Forelimb muscle (tissue), 1 donor: ENCODE measurements at regions not wholly inside any gene's neighbourhood (a gene's known extent, or its start where the extent isn't known, plus 50 kb on each side); places are given as distances from the start of the nearest gene placed in this dataset.
"Not testable (repeated sequence)": the region's sequence is repeated elsewhere in the genome, so short reads cannot be mapped to it uniquely, and the experiment has no call there.

Experiments
- DNase-seq: peaks from one replicate; pipeline ENCODE4 v3.0.0-alpha.2; 2013; ENCODE audit warnings: low read depth

DNA sequence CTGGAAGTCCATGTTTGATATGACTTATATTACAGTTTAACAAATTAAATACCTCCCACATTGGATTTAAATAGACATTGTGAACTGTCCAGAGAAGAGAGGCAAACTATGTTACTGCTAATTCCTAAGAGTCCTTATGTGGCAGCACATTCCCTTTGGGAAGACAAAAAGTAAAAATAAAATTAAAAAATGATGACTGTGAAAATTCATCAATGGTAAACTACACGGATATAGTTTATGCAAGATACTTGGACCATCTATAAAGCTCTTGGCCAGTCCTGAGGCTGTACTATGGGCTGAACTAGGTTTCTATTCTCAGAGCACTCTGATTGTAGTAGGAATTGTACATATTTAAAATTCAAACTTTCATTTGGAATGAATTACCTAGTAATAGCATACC, 206.4 kb downstream of the LRRK2 start:
- DNase-seq: no peak

DNA sequence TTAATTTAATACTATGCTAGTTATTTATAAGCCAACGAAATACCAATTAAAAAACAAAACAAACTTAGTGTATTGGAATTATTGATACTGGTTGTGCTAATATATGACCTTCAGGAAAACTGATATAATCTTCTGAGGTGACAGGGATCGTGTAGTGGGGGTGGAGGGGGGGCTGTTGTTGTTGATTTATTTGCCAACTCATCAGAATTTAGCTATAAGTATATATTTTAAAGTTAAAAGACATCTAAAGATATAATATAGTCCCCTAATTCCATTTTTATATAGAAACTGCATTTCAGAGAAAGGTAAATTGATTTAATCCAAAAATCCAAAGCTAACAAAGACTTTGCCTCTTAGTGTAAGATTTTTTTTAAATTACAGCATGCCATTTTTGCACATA, 210.5 kb downstream of the LRRK2 start:
- DNase-seq: no peak

DNA sequence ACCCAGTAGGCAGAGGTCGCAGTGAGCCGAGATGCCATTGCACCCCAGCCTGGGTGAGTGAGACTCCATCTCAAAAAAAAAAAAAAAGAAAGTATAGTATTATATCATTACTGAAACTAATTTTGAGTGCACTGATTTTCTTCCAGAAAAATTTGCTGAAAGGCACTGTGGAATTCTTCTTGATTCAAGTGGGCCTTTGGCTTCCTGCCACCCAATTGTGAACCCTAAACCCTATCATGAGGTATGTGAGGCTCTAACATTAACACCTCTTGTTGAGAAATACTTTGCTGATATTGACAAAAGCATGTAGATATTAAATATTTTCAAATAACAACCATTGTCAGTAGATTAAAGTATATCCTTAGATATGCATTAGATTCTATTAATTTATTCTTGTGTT, 211.2 kb downstream of the LRRK2 start:
- DNase-seq: no peak

DNA sequence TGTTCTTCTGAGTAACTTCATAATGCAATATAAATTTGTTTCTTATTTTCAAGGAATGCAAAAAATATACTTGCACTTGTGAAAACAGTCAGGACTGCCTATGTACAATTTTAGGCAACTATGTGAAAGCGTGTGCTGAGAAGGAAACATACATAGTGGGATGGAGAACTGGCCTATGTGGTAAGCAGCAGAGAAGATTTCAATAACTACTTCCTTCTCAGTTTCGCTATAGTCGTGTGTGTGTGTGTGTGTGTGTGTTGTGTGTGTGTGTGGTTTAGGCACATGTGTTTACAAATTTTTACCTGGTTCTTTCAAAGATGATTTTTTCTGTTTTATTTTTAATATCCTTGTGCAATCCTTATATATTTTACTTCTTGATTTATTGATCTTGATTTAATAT, 211.8 kb downstream of the LRRK2 start:
- DNase-seq: no peak

DNA sequence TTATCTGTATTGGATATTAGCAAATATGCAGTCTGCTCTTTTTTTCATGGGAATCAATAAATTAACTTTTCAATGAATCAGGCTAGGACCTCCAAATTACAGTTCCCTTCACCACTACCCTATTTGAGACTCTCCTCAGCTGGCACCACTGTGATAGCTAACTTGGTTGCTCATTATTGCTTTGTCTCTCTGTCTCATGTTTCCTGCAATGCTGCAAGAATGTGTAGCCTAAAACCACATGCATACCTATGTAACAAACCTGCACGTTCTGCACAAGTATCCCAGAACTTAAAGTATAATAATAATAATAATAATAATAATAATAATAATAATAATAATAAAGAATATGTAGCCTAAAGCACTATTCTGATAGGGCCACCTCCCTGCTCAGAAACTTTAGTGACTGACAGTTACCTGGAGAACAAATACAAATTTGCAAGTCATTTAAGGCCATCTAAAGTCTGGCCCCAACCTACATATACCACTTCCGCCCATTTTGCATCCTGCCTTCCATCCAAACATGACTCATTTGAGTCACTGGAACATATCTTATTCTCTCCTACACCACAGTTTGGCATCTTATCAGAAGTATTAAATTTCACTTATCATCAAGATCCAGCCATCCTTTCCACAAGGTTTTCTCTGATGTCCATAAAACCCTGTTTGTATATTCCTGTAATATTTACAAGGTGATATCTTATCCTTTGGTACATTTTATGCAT, 215.1 kb downstream of the LRRK2 start:
- DNase-seq: no peak

DNA sequence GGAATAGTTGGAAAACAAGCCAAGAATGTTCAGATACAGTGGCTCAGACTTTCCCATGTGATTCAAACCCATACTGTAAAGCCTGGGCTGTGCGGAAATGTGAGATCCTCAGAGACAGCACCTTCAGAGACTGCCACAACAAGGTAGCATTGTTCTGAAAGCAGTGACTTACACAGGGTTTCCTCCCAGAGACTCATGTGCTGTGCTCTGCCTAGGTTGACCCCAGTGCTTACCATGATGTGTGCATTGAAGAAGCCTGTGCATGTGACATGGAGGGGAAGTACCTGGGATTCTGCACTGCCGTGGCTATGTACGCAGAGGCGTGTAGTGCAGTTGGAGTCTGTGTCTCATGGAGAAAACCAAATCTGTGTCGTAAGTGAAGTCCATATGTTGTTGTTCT, 219.4 kb downstream of the LRRK2 start:
- DNase-seq: no peak

DNA sequence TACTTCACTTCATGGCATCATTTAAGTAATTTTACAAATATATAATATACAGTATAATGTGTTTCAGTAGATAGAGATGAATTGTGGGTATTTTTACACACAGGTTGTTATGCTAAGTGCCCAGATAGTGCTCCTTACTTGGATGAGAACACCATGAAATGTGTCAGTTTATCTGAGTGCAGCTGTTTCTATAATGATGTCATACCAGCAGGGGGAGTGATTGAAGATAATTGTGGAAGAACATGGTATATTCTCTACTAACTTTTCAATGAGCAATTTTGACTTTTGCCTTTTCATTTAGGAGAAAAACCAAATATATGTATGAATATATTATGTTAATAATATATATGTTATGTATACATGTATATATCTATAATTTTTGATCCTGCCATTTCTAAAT, 221.6 kb downstream of the LRRK2 start:
- DNase-seq: no peak

DNA sequence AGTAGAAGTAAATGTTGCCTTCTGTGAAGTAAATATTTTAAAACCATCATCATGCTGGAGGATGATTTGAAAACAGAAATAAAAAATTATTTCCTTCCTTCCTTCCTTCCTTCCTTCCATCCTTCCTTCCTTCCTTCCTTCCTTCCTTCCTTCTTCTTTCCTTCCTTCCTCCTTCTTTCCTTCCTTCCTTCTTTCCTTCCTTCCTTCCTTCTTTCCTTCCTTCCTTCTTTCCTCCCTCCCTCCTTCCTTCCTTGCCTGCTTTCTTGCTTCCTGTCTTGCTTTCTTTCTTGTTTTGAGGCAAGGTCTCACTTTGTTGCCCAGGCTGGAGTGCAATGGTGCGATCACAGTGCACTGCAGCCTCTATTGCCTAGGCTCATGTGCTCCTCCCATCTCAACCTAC, 223.7 kb downstream of the LRRK2 start:
- DNase-seq: not testable (repeated sequence)

DNA sequence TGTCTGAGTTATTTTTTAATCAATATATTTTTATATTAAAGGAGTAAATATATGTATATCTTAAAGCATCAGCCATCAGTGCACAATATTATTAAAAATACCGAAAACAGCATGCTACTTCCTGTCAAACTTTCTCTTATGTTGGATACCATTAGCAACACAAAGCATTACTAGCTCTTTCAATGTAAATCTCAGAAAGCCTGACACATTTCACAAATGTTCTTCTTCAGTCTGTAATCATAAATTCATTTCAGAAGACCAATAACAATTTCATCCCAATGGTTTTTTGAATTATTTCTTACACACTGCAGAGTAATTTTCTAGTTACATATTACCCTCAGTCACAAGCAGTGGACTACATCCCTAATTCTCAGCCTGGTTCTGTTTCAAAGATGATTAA, 226.9 kb downstream of the LRRK2 start:
- no peak for DNase-seq

DNA sequence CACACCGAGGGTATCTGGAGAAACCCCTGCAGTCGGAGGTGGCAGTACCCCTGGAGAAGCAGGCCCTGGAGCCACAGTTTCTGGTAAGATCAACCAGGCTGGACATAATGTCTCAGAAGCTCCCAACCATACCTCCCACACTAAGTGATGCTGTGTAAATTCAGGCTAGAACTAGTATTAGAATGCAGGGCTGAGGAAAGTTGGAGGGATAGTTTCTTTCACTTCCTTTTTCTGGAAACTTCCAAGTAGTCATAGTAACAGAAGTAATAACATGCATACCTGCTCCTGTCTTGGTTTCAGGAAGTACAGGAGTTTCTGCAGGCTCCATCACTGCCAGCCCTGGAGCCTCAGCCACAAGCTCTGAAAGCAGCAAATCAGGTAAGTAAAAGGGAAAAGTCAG, 228.1 kb upstream of the CNTN1 start:
- no peak for DNase-seq

DNA sequence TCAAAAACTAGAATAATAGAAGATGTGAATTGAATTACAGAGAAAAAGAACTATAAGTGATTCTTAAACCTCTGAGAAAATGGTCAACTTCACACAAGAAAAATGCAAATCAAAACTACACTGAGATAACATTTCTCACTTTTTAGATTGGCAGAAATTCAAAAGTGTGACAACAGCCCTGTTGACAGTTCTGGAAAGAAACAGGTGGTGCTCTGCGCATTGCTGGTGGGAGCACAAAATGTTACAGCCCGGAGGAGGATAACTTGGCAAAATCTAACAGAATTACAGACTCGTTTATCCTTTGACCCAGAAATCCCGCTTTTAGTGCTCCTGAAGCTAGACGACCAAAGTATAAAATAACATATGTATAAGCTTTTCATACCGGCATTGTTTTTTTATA, 222.5 kb upstream of the CNTN1 start:
- no peak for DNase-seq

DNA sequence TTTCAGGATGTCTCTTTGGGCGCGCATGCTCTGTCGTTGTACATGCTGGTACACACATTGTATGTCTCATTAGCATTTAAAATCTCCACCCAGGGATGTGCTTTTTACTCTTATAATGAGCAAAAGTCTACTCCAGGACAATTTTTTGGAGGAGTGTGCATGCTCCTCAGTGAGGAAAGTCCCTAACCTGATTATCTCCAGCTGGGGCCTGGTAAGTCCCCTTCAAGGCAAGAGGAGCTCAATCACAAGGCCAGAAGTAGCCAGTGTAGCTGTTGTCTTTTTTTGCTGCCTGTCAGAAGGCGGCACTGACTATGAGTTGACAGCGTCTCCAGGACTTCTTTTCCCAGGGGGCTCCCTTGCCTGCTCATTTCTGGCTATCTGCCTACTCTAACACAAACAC, 218.3 kb upstream of the CNTN1 start:
- DNase-seq: no peak

DNA sequence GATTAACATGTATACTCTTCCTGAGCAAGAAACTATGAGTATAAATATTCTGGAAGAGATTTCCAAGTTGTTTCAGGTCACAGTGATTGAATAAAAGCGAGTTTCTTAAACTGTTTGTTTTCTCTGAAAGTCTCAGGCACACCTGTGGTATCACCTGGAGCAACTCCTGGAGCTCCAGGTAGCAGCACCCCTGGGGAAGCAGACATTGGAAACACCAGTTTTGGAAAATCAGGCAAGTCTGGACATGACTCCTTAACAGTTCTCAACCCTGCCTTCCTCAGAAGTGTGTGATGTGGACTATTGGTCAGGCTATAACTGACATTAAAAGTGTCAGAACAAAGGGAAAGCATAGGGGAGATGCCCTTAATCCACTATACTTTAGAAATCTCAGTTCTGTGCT, 217.6 kb upstream of the CNTN1 start:
- no peak for DNase-seq

DNA sequence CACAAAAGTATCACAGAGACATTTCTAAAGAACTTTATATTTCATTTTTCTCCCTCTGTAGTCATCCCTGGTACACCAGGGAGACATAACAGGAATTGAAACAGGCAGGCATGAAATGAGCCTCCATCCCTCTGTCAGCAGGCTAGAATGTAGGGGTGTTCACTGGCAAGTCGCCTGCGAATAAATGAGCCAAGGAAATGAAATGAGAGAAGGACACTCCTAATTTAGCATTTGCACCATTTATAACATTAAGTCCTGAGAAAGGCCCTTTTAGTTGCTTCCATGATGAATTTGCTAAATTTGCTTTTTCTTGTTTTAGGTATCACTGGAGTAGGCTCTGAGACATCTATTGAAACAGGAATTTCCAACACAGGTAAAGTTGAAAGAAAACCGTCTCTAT, 192.4 kb upstream of the CNTN1 start:
- DNase-seq: no peak

DNA sequence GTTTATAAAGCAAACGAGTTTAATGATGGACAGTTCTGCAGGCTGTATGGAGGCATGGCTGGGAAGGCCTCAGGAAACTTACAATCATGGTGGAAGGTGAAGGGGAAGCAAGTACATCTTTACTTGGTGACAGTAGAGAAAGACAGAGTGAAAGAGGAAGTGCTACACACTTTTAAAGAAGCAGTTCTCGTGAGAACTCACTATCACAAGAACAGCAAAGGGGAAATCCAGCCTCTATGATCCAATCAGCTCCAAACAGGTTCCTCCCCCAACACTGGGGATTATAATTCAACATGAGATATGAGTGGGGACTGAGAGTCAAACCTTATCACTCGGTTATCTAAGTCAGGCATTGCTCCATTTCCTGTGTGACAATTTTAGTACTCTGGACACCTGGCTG, 189.9 kb upstream of the CNTN1 start:
- DNase-seq: no peak

DNA sequence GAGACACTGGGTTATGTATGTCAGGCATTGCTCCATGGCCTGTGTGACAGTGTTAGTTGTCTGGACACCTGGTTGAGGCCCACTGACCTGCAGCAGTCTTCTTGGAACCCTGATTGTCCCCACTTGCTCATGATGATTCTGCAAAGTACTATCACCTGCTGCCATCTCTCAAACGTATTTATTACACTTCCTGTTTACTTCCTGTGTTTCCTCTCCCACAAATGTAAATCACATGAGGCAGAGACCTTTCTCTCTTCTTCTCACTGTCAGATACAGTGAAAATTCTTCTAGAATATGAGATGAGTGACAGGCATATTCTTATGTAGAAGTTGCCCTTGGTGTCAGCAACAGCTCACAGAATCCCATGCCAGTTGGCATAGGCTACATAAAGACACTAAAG, 186.9 kb upstream of the CNTN1 start:
- DNase-seq: no peak

DNA sequence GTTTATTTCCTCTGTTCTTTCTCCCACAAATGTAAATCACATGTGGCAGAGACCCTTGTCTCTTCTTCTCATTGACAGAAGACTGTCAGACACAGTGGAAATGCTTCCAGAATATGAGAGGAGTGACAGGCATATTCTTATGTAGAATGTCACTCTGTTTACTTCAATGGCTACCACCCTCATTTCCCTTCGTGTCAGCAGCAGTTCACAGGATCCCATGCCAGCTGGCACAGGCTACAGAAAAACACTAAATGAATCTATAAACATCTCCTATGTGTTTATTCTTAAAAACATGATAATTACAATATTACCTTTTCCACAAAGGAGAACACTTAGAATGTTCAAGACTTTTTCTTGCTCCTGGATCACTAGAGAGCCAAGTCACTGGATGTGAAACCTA, 183.8 kb upstream of the CNTN1 start:
- DNase-seq: no peak

DNA sequence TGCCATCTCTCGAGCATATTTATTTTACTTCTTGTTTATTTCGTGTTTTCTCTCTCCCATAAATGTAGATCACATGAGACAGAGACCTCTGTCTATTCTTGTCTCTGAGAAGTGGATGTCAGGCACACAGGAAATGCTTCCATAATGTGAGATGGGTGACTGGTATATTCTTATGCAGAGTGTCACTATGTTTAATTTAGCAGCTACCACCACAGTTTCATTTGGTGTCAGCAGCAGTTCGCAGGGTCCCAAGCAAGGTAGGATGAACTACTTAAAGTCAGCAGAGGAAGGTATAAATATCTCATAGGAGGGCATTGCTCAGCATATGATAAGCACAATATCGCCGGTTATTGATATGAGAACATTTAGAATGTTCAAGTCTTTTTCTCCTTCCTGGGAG, 180.9 kb upstream of the CNTN1 start:
- no peak for DNase-seq

DNA sequence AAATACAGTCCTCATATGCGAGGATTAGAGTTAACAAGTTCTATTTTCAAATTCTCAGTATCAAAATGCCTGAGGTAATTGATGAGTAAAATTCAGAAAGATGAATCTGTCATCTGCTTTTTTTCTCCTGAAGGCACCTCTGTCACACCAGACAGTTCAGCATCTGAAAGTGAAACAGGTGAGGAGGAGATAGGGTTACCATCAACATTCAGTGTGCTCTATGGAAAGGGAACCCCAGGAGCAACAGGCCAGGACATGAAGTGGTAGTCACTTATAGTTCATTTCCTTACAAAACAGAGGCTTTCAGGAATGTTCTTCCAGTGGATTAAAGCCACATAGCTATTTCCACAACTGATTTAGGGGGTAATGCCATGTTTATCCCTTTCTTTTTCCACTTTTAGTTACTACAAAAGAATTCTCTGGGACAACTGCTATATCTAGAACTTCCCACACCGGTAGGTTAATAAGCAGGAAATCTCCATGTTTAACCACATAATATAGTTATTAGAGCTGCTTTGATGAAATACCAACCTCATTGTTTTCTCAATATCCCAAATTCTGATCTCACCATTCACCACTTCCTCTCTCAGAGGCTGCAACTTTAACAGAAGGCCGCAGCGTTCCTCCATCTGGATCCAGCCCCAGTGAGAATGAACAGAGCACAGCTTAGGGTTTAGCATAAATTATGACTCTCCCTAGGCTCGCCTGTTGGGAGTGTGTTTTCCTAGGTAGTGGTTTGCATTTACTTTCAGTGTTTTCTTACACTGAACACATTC, 177.0 kb upstream of the CNTN1 start:
- DNase-seq: no peak

DNA sequence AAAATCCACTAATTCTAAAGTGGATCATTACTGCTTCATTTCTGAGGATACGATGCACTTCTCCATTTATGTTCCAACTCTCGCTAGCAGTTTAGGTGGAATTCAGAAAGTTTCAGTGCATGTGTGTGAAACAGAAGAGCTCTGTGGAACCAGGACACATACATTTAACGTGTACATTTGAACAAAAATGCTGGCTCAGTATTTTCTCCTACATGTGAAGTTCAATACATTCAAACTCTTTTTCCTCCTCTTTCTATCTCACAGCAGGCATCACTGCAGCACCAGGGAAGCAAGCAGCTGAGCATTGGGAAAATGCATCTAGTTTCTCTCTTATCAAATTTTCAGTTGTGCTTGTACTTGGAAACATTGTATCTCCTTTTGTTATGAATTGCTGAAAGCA, 169.4 kb upstream of the CNTN1 start:
- DNase-seq: no peak

DNA sequence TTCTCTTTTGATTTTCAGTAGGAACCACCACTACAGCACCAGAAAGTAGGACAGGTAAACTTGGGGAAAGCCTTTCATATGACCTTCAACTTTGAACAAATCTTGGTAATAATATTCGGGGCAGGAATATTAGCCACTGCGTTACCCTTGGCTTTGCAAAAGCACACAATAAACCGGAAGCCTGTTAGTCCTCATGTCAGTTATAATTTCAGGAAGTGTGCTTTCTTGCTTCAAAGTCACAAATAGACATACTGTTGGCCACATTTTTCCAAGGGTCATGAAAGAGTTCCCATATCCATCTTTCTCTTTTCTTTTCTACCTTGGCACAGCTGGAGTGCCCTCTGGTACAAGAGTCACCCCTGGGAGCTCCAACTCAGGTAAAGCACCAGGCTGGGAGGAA, 167.2 kb upstream of the CNTN1 start:
- no peak for DNase-seq

DNA sequence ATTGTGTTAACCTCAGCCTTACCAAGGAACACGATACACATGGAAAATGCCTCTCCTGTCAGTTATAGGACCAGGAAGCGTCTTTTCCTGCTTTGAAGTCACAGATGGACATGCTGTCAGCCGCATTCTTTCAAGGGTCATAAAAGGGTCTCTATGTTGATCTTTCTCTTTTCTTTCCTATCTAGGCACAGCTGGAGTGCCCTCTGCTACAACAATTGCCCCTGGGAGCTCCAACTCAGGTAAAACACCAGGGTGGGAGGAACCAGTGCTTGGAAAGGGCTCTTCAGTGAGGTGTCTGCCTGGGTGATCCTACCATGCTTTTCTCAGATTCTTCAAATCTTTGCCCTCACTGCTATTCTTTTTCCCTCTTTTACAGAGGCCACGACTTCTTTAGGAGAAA, 157.4 kb upstream of the CNTN1 start:
- no peak for DNase-seq

DNA sequence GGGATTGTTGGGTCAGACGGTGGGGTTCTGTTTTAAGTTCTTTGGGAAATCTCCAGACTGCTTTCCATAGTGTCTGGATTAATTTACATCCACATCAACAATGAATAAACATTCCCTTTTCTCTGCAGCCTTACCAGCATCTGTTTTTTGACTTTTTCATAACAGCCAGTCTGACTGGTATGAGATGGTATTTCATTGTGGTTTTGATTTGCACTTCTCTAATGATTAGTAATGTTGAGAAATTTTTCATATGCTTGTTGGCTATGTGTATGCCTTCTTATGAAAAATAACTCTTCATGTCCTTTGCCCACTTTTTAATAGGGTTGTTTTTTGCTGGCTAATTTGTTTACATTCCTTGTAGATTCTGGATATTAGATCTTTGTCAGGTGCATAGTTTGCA, 140.8 kb upstream of the CNTN1 start:
- no peak for DNase-seq

DNA sequence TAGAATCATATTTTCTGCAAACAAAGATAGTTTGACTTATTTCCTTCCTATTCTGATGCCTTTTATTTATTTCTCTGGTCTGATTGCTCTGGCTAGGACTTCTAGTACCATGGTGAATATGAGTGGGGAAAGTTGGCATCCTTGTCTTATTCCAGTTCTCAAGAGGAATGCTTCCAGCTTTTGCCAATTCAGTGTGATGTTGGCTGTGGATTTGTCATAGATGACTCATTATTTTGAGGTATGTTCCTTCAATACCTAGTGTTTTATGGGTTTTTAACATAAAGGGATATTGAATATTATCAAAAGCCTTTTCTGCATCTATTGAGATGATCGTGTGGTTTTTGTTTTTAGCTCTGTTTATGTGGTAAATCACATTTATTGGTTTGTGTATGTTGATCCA, 139.4 kb upstream of the CNTN1 start:
- DNase-seq: no peak
